GM12878 (cell line): ENCODE measurements at regions not wholly inside any gene's neighbourhood (a gene's known extent, or its start where the extent isn't known, plus 50 kb on each side); places are given as distances from the start of the nearest gene placed in this dataset.

Experiments used
- ATAC-seq: fragments of 200-7000 bp; cut with Tn5 transposase; 3 replicates; pipeline ENCODE4 v1.9.1; 2020; ENCODE audit warnings: mild to moderate bottlenecking, moderate library complexity
- BruUV-seq: library from RNA; stranded (reverse); fragments of 400-500 nt; replicated peaks from 2 replicates; lab custom pipeline; 2021; lab: Mats Ljungman, UMichigan
- CTCF ChIA-PET: fragments of 300-600 bp; sonication (Branson Sonifier 250); formaldehyde crosslinking; extraction: SDS; loops from one replicate; lab custom pipeline; 2021; ENCODE audit warnings: inconsistent platforms; lab: Yijun Ruan, JAX
- POLR2A ChIA-PET: fragments of 350-600 bp; formaldehyde crosslinking; extraction: SDS; loops from one replicate; lab custom pipeline; 2021; ENCODE audit warnings: inconsistent platforms; lab: Charles Lee
- RAD21 ChIA-PET: fragments of 300-600 bp; sonication (Branson Sonifier 250); formaldehyde crosslinking; loops from one replicate; lab custom pipeline; 2023; ENCODE audit warnings: antibody characterized with exemption; ENCODE audit not compliant: unreplicated experiment; lab: Charles Lee
- SMC1A ChIA-PET: fragments of 300-600 bp; sonication (Branson Sonifier 250); formaldehyde crosslinking; loops from one replicate; lab custom pipeline; 2023; ENCODE audit not compliant: unreplicated experiment, uncharacterized antibody; lab: Charles Lee
- DNase-seq: peaks from one replicate; pipeline ENCODE4 v3.0.0-alpha.2; 2011; ENCODE audit warnings: low read depth, low spot score
- FAIRE-seq: peaks from 3 replicates; lab custom pipeline; 2011; peaks lifted over from hg19 to GRCh38; lab: Jason Lieb, UNC
- H2AFZ ChIP-seq: 2 replicates; pipeline ENCODE4 v1.6.0; 2011; ENCODE audit warnings: low read depth, low read length, control low read depth; ENCODE audit not compliant: control insufficient read depth
- H3K27ac ChIP-seq: 2 replicates; pipeline ENCODE4 v1.5.1; 2011; ENCODE audit warnings: control low read depth; ENCODE audit not compliant: control insufficient read depth, insufficient read depth
- H3K27me3 ChIP-seq, 2 experiments: replicated peaks in 1 of 2; 2 replicates each; pipeline versions ENCODE4 v1.6.0 to v1.6.1; 2011; ENCODE audit warnings: low read length in 1 of 2; ENCODE audit not compliant: control insufficient read depth in 2 of 2, insufficient read depth in 2 of 2
- H3K36me3 ChIP-seq, 2 experiments: 2 replicates each; pipeline ENCODE4 v1.5.1; 2011; ENCODE audit warnings: low read length in 1 of 2; ENCODE audit not compliant: control insufficient read depth in 2 of 2, insufficient read depth in 2 of 2
- H3K4me1 ChIP-seq: 2 replicates; pipeline ENCODE4 v1.6.1; 2011; ENCODE audit warnings: mild to moderate bottlenecking, low read length, moderate library complexity, mixed read lengths; ENCODE audit not compliant: control insufficient read depth, insufficient read depth
- H3K4me2 ChIP-seq: 2 replicates; pipeline ENCODE4 v1.6.0; 2011; ENCODE audit warnings: control low read depth; ENCODE audit not compliant: control insufficient read depth, insufficient read depth
- H3K4me3 ChIP-seq: fragments of 200-600 bp; sonication (generic); 2 replicates; pipeline ENCODE4 v1.5.1; 2016
- H3K79me2 ChIP-seq: 2 replicates; pipeline ENCODE4 v1.6.0; 2011; ENCODE audit warnings: low read length; ENCODE audit not compliant: control insufficient read depth, insufficient read depth
- H3K9ac ChIP-seq: 2 replicates; pipeline ENCODE4 v1.8.0; 2011; ENCODE audit warnings: low read length, control low read depth, mixed read lengths; ENCODE audit not compliant: control insufficient read depth, insufficient read depth
- H3K9me3 ChIP-seq: replicated peaks from 3 replicates; pipeline ENCODE4 v1.5.1; 2011; ENCODE audit warnings: mild to moderate bottlenecking, low read length; ENCODE audit not compliant: control insufficient read depth, insufficient read depth
- H4K20me1 ChIP-seq: 2 replicates; pipeline ENCODE4 v1.6.0; 2011; ENCODE audit not compliant: control insufficient read depth, insufficient read depth
- BRCA1 ChIP-seq: IDR thresholded peaks from 2 replicates; pipeline ENCODE4 v1.6.1; 2011; ENCODE audit warnings: low read depth, low read length, improper control_type of control experiment
- CEBPB ChIP-seq, 2 experiments: fragments of 150-350 bp in 1 of 2; IDR thresholded peaks; 2 replicates each; pipeline ENCODE4 v1.6.1; 2012 to 2014; ENCODE audit warnings: low read depth in 2 of 2, low read length in 2 of 2, borderline replicate concordance in 1 of 2, inconsistent platforms in 1 of 2
- FOXM1 ChIP-seq: IDR thresholded peaks from 2 replicates; pipeline ENCODE4 v1.6.1; 2012; ENCODE audit warnings: low read depth, mild to moderate bottlenecking, inconsistent platforms, low read length, moderate library complexity
- KAT2A ChIP-seq: conservative IDR thresholded peaks from 2 replicates; pipeline ENCODE4 v1.6.1; 2011; ENCODE audit warnings: low read depth, low read length; ENCODE audit not compliant: control insufficient read depth
- PRDM15 ChIP-seq: fragments of 450-650 bp; formaldehyde crosslinking; IDR thresholded peaks from 2 replicates; pipeline ENCODE4 v1.4.0; 2020; ENCODE audit warnings: mild to moderate bottlenecking, moderate library complexity
- RAD21 ChIP-seq: IDR thresholded peaks from 2 replicates; pipeline ENCODE4 v1.6.1; 2011; ENCODE audit warnings: mild to moderate bottlenecking, low read depth, low read length, moderate library complexity; ENCODE audit not compliant: insufficient read depth
- RCOR1 ChIP-seq: conservative IDR thresholded peaks from 2 replicates; pipeline ENCODE4 v1.6.1; 2012; ENCODE audit warnings: low read depth, low read length, improper control_type of control experiment
- SMAD5 ChIP-seq: IDR thresholded peaks from 2 replicates; pipeline ENCODE4 v1.6.1; 2016; ENCODE audit warnings: antibody characterized with exemption, low read depth
- TBL1XR1 ChIP-seq: IDR thresholded peaks from 2 replicates; pipeline ENCODE4 v1.6.1; 2012; ENCODE audit warnings: low read depth, low read length, improper control_type of control experiment
- TCF12 ChIP-seq: IDR thresholded peaks from 2 replicates; pipeline ENCODE4 v1.6.1; 2011; ENCODE audit warnings: low read depth, mild to moderate bottlenecking, low read length
- TCF7 ChIP-seq: IDR thresholded peaks from 2 replicates; pipeline ENCODE4 v1.6.1; 2014; ENCODE audit warnings: antibody characterized with exemption, borderline replicate concordance
- WGBS: methylation state at CpG from one replicate; pipeline ENCODE4 v1.1.6; 2016; ENCODE audit warnings: low lambda C conversion rate; ENCODE audit not compliant: insufficient replicate concordance, insufficient coverage; ENCODE audit errors: missing lambda C conversion rate; 5-methylcytosine and 5-hydroxymethylcytosine counted together
- in situ Hi-C: fragments of 300-500 bp; cut with MboI; formaldehyde crosslinking; loops from 9 replicates; pipeline ENCODE4 v1.14.3; 2018; ENCODE audit warnings: mixed read lengths
- intact Hi-C: fragments of 100-400 bp; cut with micrococcal nuclease; formaldehyde crosslinking; loops from one replicate; pipeline ENCODE4 v1.14.2; 2022; ENCODE audit not compliant: unreplicated experiment
- TF ChIP-seq, protein P1 (sequence below): fragments of 450-650 bp; IDR thresholded peaks from 2 replicates; pipeline ENCODE4 v1.6.1; 2017; ENCODE audit warnings: low read depth, mild to moderate bottlenecking, moderate library complexity
- TF ChIP-seq, protein P2 (sequence below): IDR thresholded peaks from 2 replicates; pipeline ENCODE4 v1.6.1; 2011; ENCODE audit warnings: mild to moderate bottlenecking, low read depth, low read length, moderate library complexity; ENCODE audit not compliant: insufficient replicate concordance

DNA sequence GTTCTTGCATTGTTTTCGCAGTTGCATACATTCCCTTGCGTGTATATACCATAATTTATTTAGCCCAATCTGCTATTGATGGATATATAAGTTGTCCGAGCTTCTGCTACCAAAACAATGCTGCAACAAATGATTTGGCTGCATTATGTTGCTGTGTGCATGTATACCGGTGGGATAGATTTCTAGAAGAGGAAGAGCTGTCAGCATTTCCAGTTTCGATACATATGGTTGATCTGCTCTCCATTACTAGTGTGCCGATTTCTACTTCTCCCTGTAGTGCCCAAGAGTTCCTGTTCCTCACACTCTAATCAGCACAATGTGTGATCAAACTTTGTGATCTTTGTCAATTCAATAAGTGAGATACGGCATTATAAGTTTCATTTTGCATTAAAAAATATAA is 92.8 kb upstream of the NMNAT3 start:
- Histone ChIP-seq H3K36me3 (no peaks in the 10 kb centered on the region), H4K20me1 (no peaks in the 10 kb centered on the region), H3K4me3 (no peak overlapping the region), H3K9me3 (no peaks in the 10 kb centered on the region), H3K4me2 (no peak overlapping the region), H3K27me3 (peaks cover 0 to 1% of the 10 kb centered on the region in 2 experiments; a peak in 1 of 4 replicates), H3K27ac (no peak overlapping the region), H3K9ac (no peak overlapping the region)
- ChIA-PET CTCF (no interaction called here), POLR2A (no interaction called here), RAD21 (no interaction called here)
- no peak for FAIRE-seq
- 54% methylated on average over 7 of the region's 7 CpGs for WGBS
- TF ChIP-seq TBL1XR1 (no peak), TCF12 (no peak), PRDM15 (CRISPR knock-in tag) (no peak), TCF7 (no peak), KAT2A (no peak), BRCA1 (no peak), RCOR1 (no peak), CEBPB (IDR thresholded peaks at IDR 0.05; ENCODE audit: borderline replicate concordance in 1 of 2, low read depth in 2 of 2, low read length in 2 of 2) (no peak), FOXM1 (no peak), RAD21 (no peak), SMAD5 (no peak)
- TF ChIP-seq, protein P1, sequence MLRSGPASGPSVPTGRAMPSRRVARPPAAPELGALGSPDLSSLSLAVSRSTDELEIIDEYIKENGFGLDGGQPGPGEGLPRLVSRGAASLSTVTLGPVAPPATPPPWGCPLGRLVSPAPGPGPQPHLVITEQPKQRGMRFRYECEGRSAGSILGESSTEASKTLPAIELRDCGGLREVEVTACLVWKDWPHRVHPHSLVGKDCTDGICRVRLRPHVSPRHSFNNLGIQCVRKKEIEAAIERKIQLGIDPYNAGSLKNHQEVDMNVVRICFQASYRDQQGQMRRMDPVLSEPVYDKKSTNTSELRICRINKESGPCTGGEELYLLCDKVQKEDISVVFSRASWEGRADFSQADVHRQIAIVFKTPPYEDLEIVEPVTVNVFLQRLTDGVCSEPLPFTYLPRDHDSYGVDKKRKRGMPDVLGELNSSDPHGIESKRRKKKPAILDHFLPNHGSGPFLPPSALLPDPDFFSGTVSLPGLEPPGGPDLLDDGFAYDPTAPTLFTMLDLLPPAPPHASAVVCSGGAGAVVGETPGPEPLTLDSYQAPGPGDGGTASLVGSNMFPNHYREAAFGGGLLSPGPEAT = no peak
- TF ChIP-seq, protein P2, sequence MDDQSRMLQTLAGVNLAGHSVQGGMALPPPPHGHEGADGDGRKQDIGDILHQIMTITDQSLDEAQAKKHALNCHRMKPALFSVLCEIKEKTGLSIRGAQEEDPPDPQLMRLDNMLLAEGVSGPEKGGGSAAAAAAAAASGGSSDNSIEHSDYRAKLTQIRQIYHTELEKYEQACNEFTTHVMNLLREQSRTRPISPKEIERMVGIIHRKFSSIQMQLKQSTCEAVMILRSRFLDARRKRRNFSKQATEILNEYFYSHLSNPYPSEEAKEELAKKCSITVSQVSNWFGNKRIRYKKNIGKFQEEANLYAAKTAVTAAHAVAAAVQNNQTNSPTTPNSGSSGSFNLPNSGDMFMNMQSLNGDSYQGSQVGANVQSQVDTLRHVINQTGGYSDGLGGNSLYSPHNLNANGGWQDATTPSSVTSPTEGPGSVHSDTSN = no peak
- TF ChIP-seq, all 136 proteins: peak for 0
- no TSS peak for BruUV-seq
- in situ Hi-C loops = no loop called here
- Histone ChIP-seq H3K4me1 (no peaks in the 10 kb centered on the region), H2AFZ (no peak overlapping the region), H3K79me2 (no peaks in the 10 kb centered on the region)
- intact Hi-C loops = no loop called here
- ATAC-seq (no peak), DNase-seq (no peak)
- SMC1A ChIA-PET = no interaction called here
